ENCODE measurements at regions not wholly inside any gene's neighbourhood (a gene's known extent, or its start where the extent isn't known, plus 50 kb on each side); places are given as distances from the start of the nearest gene placed in this dataset.

DNA sequence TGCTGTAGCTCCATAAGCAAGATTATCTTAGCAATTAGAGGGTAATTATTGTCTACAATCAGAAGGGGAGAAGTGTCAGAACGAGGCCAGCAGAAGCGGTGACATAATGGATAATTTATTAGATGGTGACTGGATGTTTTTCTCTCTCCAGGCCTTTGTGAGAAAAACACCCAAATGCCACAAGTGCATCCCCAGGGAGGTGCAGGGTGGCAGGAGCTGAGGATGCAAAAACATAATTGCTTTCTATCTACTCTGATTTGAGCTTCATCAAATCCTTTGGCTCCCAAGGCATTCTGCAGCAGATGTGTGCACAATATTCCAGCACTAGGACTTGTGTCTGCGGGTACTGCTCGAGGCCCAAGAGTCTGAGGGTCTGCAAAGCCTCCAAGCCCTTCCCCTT, 220.1 kb upstream of the SERP2 start:
- DNase-seq (ENCODE audit: low read depth), result no peak

DNA sequence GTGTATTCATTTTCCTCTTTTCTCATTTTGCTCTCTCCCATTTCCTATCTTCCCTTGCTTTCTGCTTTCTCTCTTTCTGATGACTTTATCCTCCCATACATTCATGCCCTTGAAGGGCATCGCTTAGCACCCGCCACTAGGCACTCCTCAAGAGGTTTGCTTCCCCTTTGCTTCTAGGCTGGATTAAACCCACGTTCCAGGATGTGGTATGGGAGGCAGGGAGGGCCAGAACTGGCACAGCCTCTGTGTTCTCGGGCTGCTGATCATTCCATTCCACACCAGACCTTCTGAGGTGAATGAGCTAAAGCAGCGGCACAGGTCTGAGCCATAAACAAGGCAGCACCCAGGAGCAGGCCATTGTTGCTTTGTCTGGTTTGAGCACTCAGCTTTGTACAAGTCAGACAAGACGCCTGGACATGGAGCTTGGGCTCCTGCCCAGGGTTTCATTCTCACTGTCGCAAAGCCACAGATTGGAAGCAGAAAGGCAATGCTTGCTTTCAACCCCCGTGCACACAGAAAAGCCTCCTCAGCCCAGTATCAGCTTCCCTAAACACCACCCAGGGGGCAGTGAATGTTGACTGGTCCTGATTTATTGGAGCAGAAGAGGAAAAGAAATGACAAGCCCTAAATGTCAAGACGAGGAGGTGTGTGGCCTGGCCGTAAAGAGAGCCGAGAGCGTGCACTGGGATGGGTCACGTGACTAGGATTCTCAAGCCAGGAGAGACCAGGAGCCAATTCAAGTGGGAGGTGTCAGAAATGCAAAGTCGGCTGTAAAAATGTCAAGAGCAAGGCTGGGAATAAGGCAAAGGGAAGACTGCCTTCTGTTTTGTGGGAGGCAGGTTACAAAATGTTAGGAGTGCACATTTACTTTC, 218.0 kb upstream of the SERP2 start:
- DNase-seq (ENCODE audit: low read depth), result peak; percentile 59

DNA sequence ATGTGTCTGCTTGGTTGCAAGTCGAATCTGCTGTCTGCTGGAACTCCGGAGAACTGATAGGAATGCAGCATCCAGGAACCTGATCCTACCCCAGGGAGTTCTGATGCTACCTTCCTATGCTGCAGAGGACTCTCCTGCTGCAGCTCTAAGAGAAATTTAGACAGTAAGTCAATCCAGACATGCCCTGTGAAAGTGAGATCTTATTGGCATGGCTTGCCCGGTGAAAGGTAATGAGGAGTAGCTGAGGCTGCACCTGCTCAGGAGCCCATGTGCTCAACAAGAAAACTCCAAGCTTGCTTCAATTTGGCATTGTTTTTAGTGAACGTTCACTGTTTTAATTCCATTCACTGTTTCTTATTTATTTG, 217.3 kb upstream of the SERP2 start:
- DNase-seq (ENCODE audit: low read depth), result no peak

DNA sequence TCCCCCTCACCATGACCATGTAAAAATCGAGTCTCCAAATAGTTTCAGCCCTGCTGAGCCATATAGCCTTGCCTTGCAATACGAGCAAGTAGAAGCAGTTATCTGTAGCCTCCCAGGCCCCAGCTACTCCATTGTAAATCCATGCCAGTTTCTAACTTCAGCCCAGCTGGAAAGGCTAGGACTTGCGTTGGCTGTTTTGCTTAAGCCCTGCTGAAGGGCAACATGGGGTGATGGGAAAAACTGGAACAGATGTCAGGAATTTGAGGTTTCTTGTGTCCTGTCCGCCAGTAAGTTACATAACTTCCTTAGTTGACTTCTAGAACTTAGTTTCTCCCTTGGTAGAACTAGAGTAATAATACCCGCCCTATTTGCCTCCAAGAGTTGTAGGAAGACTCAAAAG, 216.0 kb upstream of the SERP2 start:
- peak; percentile 45 for DNase-seq (ENCODE audit: low read depth)

DNA sequence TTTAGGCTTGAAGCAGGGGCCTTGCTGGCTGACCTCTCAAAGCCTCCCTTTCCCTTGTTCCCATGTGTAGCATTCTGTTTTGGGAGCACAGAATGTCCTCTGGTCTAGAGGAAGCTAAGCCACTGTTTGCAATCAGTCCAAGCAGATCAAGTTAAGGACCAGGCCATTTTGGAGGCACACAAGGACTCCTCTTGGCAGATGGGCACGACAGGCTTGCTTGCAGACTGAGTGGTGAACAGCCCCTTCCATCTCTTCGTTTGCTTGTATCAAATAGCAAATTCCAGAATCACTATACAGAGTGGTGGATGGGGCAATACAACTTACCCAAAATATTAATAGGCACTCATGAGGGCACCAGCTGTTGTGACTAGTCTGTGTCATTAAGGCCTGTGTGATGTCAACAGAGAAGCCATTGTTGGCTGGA, 215.5 kb upstream of the SERP2 start:
- DNase-seq (ENCODE audit: low read depth), result no peak

DNA sequence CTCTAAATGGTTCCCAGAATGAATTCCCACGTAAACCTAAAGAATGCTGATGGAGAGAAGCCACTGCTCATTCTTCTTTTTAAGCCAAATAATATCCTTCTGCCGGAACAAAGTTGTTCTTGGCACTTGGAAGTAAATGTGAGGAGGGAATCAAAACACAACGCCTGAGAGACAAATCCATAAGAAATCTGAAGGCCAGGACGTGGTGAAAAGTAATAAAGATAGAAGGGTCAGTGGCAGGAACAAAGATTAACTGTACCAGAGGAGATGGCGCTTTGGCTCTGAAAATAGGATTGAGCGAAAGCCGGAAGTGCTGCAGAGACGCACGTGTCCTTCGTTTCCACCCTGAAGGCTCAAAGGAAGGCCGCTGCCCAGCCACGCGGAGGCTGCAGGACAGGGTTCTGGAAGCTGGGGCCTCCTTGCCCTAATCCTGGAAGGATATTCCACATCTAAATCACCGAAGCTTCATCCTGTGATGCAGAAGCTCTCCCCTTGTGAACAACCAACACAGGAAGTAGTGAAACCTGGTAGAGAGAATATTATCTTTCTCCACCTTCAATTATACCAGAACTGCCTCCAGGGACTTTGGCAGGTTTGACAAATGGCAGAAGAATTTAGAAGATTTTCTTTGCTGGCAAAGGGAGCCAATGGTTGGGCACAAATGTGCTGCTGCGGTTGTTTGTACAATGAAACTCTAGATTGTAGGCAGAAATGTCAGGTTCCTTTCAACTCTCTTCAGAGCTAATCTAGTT, 214.6 kb upstream of the SERP2 start:
- no peak for DNase-seq (ENCODE audit: low read depth)

DNA sequence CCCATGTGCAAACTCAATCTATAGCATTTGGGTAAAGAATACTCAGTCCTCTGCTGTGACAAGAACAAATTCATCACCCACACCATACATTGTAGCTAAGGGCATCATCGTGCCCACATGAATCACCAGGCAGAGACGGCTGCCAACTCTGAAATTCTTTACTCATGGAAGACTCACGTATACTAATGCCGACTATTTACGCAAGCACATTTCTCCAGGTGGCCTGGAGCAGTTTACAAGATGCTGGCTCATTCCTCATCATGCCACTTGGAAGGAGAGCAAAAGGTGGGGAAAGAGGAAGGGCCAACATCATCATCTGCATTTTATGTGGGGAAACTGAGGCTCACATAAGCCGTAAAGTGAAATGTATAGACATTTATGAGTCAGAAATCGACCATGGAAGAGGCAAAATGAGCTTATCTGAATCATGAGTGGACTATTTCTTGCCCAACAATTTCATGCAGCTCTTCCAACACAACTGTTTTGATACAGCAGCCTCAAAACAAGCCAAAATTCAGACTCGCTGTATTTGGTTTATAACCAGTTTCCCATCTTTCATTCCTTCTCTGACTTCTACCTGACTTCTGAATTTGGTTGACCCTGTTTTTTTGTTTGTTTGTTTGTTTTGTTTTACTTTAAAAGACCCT, 213.9 kb upstream of the SERP2 start:
- no peak for DNase-seq (ENCODE audit: low read depth)

DNA sequence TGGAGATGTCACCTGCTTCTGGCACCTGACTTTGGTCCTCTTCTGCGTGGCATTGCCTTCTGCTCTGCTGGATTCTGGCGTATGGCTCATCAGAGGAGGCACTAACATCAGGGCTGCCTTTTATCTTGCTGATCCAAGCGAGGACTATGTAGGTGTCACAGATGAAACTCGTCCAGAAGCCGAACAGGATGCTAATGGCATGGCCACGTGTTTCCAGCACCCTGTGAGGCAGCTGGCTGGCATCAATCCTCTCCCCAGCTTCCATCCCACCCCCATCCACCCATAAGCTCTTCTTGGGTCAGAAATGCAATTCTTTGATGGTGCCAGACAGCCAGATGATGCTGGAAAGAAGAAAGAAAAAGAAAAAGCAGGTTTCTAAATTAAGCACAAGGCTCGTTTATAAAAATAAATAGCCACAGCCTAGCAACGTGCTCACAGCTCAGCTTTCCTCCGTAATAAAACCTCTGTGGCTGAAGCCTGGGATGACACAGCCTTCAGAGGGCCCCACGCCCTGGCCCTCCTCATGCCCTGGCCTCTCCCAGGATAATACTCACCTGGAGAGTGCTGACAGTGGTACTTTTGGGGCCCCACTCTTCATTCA, 212.9 kb upstream of the SERP2 start:
- peak; percentile 29 for DNase-seq (ENCODE audit: low read depth)

DNA sequence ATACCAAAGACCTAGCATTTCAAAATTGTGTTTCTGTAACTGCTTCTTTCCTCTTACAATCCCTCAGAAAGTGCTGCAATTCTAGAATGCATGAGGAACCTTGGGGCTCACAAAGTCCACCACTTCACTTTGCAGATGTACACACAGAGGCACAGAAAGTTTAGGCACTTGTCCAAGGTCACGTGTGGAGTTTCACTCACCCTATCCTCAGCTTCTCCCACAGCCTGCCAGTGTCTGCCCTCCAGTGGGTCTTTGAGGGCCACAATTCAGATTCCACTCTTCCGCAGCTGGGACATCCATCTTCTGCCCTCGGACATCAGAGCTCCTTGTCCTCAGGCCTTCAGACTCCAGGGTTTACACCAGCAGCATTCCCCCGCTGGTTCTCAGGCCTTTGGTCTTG, 210.5 kb upstream of the SERP2 start:
- DNase-seq (ENCODE audit: low read depth), result no peak

DNA sequence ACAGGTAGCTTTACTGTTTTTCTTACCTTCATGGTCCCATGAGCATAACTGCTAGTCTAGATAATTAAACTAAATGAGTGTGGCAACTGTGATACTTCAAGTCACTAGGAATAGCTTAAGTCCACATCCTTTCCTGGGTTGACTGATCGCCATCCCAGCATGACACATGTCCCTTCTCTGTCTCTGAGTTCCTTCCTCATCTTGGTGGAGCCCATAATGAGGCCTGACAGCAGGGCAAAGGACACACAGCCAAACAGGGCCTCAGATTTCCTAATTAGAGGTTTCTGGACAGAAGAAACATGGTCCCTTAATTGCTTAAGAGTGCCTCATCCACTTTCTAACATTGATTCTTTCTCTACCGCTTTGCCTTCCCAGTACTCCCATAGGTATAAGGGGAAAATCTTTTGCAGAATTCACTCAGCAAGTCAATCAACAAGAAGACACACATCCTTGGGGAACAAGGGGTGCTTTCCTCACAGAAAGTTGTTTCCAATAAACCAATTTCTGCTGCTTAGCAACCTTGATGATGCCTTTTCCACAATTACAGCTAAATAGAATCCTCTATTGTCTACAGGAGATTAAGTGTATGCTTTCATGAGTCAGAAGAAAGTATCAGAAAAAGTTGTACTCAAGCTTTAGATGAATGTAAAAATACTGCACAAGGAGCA, 208.3 kb upstream of the SERP2 start:
- no peak for DNase-seq (ENCODE audit: low read depth)

DNA sequence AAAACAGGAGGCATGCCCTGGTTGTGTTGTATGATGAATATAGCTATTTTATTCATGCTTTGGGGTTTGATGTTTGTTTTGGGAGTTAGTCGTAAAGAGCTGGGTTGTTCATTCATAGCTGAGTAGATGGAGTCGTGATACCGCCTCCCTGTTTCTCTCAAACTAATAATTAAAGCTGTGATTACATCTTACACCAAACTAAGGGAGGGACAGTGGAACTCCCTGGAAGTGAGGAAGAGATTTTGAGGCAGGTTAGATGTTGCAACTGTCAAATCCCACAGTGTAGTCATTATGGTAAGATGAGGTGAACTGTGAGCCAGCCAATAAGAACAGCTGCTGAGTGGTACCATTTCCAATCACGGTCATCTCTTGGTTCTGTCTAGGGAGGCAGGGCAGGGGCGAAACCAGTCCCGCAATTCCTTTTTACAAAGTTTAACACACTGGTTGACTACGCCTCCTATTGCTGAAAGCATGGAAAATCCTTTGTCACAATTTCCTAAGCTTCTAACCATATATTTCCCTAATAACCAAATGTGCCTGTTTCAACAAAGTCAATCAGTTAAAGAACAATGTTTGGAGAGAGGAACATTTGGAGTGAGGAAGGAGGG, 207.6 kb upstream of the SERP2 start:
- DNase-seq (ENCODE audit: low read depth), result no peak

DNA sequence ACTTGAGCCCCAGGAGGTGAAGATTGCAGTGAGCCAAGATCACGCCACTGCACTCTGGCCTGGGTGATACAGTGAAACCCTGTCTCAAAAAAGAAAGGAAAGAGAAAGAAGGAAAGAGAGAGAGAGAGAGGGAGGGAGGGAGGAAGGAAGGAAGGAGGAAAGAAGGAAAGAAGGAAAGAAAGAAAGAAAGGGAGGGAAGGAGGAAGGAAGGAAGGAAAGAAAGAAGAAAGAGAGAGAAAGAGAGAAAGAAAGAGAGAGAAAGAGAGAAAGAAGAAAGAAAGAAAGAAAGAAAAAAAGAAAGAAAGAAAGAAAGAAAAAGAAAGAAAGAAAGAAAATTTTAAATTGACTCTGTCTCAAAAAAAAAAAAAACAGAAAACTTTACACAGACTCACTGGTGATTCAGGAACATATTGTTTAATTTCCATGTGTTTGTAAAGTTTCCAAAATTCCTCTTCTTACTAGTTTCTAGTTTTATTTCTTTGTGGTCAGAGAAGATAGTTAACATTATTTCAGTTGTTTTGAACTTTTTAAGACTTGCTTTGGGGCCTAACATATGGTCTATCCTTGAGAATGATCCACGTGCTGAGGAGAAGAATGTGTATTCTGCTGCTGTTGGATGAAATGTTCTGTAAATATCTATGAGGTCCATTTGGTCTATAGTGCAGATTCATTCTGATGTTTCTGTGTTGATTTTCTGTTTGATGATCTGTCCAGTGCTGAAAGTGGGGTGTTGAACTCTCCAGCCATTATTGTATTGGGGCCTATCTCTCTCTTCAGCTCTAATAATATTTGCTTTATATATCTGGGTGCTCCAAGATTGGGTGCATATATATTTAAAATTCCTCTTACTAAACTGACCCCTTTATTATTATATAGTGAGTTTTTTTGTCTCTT, 204.4 kb upstream of the SERP2 start:
- DNase-seq (ENCODE audit: low read depth), result peak; percentile 77

DNA sequence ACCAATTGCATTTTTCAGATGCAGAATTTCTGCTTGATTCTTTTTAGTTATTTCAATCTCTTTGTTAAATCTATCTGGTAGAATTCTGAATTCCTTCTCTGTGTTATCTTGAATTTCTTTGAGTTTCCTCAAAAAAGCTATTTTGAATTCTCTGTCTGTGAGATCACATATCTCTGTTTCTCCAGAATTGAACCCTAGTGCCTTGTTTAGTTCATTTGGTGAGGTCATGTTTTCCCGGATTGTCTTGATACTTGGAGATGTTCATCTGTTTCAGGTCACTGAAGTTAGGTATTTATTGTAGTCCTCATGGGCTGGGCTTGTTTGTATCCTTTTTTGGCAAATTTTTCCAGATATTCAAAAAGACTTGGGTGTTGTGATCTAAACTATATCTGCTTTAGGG, 202.9 kb upstream of the SERP2 start:
- DNase-seq (ENCODE audit: low read depth), result no peak

DNA sequence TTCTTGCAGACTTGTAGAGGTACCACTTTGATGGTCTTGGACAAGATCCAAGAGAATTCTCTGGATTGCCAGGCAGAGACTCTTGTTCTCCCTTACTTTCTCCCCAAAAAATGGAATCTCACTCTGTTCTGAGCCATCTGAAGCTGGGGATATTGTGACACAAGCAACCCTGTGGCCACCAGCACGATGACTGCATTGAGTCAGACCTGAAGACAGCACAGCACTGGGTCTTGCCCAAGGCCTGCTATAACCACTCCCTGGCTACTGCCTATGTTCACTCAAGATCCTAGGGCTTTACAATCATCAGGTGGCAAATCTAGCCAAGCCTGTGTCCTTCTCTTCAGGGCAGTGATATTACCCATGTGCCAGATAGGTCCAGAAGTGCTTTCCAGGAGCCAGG, 202.5 kb upstream of the SERP2 start:
- DNase-seq (ENCODE audit: low read depth), result no peak

DNA sequence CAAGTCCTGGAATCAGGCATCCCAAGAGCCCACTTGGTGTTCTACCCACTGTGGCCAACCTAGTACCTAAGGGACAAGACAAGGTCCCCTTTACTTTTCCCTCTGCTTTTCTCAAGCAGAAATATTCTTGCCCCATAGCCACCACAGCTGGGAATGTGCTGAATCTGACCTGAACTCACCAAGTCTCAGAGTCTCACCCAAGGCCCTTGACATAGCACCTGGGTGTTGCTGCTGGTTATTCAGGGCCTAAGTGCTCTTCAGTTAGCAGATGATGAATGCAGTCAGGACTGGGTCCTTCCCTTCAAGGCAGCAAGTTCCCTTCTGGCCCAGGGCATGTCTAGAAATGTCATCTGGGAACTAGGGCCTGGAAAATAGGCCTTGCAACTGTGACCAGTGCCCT, 201.8 kb upstream of the SERP2 start:
- no peak for DNase-seq (ENCODE audit: low read depth)

DNA sequence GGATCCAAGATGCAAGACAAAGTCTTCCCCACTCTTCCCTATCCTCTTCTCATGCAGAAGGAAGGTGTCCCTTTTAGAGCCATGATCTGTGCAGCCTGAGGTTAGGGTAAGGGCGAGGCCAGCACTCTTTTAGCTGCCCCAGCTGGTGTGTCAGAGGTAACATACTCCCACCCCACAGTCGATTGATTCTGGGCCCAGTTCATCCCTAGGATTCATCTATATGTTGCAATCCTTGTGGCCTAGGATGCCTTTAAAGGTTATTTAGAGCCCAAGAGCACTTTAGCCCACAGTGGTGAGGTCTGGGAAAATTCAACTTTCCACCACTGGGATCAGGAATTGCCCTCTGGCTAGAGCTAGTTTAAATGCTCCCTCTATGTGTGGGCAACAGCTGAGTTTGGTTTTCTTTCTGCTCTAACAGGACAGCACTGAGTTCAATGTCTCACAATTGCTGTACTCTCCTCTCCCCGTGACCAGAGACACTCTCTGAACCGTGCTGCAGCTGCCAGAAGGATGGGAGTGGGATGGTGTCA, 201.3 kb upstream of the SERP2 start:
- peak; percentile 54 for DNase-seq (ENCODE audit: low read depth)

DNA sequence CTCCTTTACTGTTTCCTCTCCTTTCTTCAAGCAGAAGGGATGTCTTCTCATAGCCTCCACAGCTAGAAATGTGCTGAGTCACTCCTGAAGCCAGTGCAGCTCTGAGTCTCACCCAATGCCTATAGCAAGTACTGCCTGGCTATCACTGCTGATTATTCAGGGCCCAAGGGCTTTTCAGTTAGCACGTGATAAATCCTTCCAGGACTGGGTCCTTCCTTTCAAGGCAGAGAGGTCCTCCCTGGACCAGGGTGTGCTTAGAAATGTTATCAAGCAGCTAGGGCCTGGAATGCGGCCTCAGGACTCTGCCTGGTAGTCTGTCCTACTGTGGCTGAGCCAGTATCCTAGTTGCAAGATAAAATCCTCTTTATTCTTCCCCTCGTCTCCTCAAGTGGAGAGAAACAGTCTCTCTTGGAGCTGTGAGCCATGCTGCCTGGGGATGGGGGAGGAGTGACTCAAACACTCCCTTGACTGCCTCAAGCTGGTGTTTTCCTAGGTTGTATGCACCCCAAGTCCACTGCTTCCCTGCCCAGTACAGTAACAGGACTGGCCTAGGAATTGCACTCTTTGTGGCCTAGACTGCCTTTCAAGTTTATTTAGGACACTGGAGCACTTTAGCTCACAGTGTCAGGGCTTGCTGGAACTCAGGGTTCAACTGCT, 198.7 kb upstream of the SERP2 start:
- peak; percentile 90 for DNase-seq (ENCODE audit: low read depth)

DNA sequence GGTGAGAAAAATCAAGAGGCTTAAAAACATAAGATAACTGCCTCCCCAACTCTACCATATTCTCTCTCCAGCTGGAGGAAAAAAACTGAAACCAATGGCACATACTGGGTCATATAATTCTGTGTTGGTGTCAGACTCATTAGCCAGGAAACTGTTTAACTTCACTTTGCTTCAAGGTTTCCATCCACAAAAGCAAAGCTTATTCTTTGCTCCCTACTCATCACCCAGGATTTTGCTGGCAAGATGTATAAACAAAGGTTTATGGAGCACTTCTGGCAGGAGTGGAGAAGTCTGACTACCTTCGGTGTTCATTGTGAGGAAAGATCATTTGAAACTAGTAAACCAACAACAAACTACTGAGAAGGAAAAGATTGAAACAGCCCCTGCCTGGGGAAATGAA, 197.5 kb upstream of the SERP2 start:
- DNase-seq (ENCODE audit: low read depth), result no peak

DNA sequence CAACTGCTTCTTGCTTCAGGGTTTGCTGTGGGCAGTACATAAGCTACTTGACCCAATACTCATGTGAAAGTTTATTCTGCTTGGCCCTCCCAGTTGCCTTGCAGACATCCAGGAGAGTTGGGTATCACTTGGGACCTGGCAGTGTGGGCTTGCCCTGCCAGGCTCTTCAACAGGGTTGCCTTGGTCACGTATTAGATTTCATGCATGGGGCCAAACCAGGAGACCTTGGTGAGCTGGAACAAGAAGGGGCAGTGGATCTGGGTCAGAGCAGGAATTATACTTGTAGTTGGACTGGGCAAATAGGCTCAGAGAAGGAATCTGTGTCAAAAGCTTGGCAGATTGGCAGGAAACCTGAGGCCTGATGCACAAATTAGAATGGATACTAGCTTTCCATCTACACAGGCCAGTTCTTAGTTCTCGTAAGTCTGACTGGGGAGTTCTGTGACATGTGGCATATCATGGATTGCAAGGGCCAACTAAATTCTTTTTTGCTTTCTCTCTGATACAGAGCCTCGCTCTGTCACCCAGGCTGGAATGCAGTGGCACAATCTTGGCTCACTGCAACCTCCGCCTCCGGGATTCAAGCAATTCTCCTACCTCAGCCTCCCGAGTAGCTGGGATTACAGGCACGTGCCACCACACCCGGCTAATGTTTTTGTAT, 192.6 kb upstream of the SERP2 start:
- DNase-seq (ENCODE audit: low read depth), result no peak
